Esophagus squamous epithelium (tissue), 4 donors: ENCODE measurements at regions not wholly inside any gene's neighbourhood (a gene's known extent, or its start where the extent isn't known, plus 50 kb on each side); places are given as distances from the start of the nearest gene placed in this dataset.

ENCODE experiments used
- CTCF ChIP-seq, 6 experiments: fragments of 450-650 bp in 4 of 6; fragments of 200-600 bp in 2 of 6; sonication (generic) in 2 of 6; IDR thresholded peaks; one replicate each; pipeline ENCODE4 v1.5.1; 2016 to 2019; ENCODE audit warnings: antibody characterized with exemption in 6 of 6, mild to moderate bottlenecking in 4 of 6, moderate library complexity in 4 of 6
- POLR2A ChIP-seq, 4 donors: fragments of 450-650 bp; IDR thresholded peaks; one replicate each; pipeline ENCODE4 v1.6.1; 2017; ENCODE audit warnings: antibody characterized with exemption in 4 of 4, mild to moderate bottlenecking in 4 of 4, moderate library complexity in 3 of 4

GRCh38 chr2:67802824-67803223 lies 260.0 kb downstream of the C1D start:
- no peak for TF ChIP-seq CTCF (IDR thresholded peaks at IDR 0.05)
- TF ChIP-seq POLR2A (IDR thresholded peaks at IDR 0.05): no peak
